Smooth muscle cell (in vitro differentiated cells): ENCODE measurements at regions not wholly inside any gene's neighbourhood (a gene's known extent, or its start where the extent isn't known, plus 50 kb on each side); places are given as distances from the start of the nearest gene placed in this dataset.

Source experiments
- DNase-seq: peaks from one replicate; lab custom pipeline; 2025; ENCODE audit not compliant: unreplicated experiment; lab: John Stamatoyannopoulos, UW
- H2AFZ ChIP-seq: fragments of 200-600 bp; sonication (generic); 2 replicates; pipeline ENCODE4 v1.6.0; 2016; ENCODE audit warnings: antibody characterized with exemption, low read depth, mild to moderate bottlenecking
- H3F3A ChIP-seq: fragments of 200-600 bp; sonication (generic); 2 replicates; pipeline ENCODE4 v1.6.0; 2017; ENCODE audit warnings: antibody characterized with exemption, low read depth
- H3K27ac ChIP-seq: fragments of 200-600 bp; sonication (generic); 2 replicates; pipeline ENCODE4 v1.5.1; 2016; ENCODE audit warnings: low read depth, mild to moderate bottlenecking
- H3K27me3 ChIP-seq: fragments of 200-600 bp; sonication (generic); 2 replicates; pipeline ENCODE4 v1.6.1; 2016; ENCODE audit warnings: low read depth, mild to moderate bottlenecking
- H3K36me3 ChIP-seq: fragments of 200-600 bp; sonication (generic); 2 replicates; pipeline ENCODE4 v1.5.1; 2016; ENCODE audit warnings: low read depth
- H3K4me1 ChIP-seq: fragments of 200-600 bp; sonication (generic); 2 replicates; pipeline ENCODE4 v1.5.1; 2016; ENCODE audit warnings: low read depth
- H3K4me2 ChIP-seq: fragments of 200-600 bp; sonication (generic); 2 replicates; pipeline ENCODE4 v1.6.0; 2016; ENCODE audit warnings: mild to moderate bottlenecking
- H3K4me3 ChIP-seq: fragments of 200-600 bp; sonication (generic); 2 replicates; pipeline ENCODE4 v1.5.1; 2016; ENCODE audit warnings: mild to moderate bottlenecking
- H3K79me2 ChIP-seq: fragments of 200-600 bp; sonication (generic); 2 replicates; pipeline ENCODE4 v1.6.0; 2016; ENCODE audit warnings: low read depth, mild to moderate bottlenecking
- H3K9ac ChIP-seq: fragments of 200-600 bp; sonication (generic); 2 replicates; pipeline ENCODE4 v1.6.0; 2016; ENCODE audit warnings: low read depth
- H3K9me3 ChIP-seq: fragments of 200-600 bp; sonication (generic); replicated peaks from 2 replicates; pipeline ENCODE4 v1.5.1; 2016; ENCODE audit warnings: low read depth
- H4K20me1 ChIP-seq: fragments of 200-600 bp; sonication (generic); 2 replicates; pipeline ENCODE4 v1.6.0; 2016; ENCODE audit warnings: low read depth
- WGBS: methylation state at CpG from one replicate; pipeline ENCODE4 v1.1.7; 2016; ENCODE audit warnings: low lambda C conversion rate; 5-methylcytosine and 5-hydroxymethylcytosine counted together
- TF ChIP-seq, protein P1 (sequence below): fragments of 200-600 bp; sonication (generic); IDR thresholded peaks from 2 replicates; pipeline ENCODE4 v1.5.1; 2017; ENCODE audit warnings: borderline replicate concordance, mild to moderate bottlenecking, antibody characterized with exemption; ENCODE audit not compliant: insufficient read depth, poor library complexity, severe bottlenecking

DNA sequence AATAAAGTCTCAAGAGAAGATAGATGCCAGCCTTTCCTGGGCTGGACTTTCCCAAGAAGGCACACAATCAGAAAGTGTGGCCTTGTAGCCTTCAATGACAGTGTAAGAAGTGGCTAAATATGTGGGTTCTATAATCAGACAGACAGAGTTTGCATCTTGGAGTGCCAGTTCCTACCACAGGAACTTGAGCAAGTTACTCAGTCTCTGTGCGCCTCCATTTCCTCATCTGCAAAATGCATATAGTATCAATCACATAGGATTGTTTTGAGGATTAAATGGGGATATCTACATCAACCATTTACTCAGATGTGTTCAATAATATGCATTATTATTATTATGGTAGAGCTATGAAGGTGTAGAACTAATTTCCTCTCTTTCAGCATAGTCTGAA, 176.8 kb upstream of the PTBP2 start:
- Histone ChIP-seq H3K4me2 (no peak overlapping the region), H3K9ac (no peak overlapping the region), H3F3A (no peaks in the 10 kb centered on the region), H3K79me2 (no peaks in the 10 kb centered on the region), H3K27me3 (no peaks in the 10 kb centered on the region), H3K4me3 (no peak overlapping the region), H3K9me3 (no peaks in the 10 kb centered on the region), H4K20me1 (no peaks in the 10 kb centered on the region), H2AFZ (no peak overlapping the region), H3K4me1 (no peaks in the 10 kb centered on the region), H3K36me3 (no peaks in the 10 kb centered on the region), H3K27ac (no peak overlapping the region)
- 91% methylated on average over 1 of the region's 1 CpG for WGBS
- DNase-seq: no peak
- TF ChIP-seq, protein P1, sequence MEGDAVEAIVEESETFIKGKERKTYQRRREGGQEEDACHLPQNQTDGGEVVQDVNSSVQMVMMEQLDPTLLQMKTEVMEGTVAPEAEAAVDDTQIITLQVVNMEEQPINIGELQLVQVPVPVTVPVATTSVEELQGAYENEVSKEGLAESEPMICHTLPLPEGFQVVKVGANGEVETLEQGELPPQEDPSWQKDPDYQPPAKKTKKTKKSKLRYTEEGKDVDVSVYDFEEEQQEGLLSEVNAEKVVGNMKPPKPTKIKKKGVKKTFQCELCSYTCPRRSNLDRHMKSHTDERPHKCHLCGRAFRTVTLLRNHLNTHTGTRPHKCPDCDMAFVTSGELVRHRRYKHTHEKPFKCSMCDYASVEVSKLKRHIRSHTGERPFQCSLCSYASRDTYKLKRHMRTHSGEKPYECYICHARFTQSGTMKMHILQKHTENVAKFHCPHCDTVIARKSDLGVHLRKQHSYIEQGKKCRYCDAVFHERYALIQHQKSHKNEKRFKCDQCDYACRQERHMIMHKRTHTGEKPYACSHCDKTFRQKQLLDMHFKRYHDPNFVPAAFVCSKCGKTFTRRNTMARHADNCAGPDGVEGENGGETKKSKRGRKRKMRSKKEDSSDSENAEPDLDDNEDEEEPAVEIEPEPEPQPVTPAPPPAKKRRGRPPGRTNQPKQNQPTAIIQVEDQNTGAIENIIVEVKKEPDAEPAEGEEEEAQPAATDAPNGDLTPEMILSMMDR: no peak

DNA sequence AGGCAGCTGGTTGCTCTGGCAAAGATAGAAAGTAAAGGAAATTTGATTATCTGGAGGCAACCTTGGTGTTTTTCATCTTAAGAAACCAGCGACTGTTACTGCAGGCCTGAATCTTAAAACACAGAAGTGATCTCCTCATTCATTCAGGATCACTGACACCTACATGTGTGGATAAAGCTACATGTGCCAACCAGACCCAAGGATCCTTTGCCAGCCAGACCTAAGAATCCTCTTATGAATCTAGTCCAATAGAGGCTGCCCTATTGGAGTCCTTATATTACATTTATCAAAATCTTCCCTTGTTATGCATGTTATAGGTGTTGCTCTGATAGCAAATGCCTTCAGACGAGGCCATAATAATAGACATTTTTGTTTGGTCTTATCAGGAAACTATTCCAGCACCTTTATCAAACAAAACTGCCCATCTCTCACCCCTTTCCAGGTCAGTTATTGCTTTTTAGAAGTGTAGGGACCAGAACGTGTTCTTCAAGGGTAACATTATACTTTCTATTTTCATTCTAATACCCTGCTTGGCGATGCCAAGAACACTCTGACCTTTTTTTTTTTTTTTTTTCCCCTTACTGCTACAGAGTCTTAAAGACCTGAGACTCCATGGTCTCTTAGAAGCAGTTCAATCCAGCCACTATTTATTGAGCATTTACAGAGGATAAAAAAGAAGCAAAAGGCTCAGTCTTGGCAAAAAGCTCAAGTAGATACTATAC, 175.5 kb upstream of the PTBP2 start:
- WGBS: 90% methylated on average over 4 of the region's 4 CpGs
- TF ChIP-seq, protein P1: no peak
- no peaks in the 10 kb centered on the region for H3K27me3 ChIP-seq

DNA sequence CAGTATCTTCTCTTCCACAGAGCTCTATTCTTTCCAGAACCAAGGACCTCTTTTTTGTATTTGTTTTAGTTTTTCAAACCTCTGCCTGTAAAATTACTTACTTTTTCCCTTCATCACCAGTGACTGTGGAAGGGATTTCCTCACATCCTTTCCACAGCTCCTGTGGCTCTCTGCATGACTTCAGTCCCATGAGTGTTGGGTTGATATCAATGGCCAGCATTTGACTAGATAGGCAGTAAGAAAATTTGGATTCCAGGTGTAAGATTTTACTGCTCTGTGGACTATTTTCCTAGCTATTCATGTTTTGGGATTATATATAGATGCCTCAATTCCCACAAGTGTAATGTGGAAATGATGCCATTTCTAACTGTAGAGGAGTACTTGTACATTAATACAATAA, 171.5 kb upstream of the PTBP2 start:
- Histone ChIP-seq H3K4me2 (no peak overlapping the region), H4K20me1 (no peaks in the 10 kb centered on the region)

More for the DNA sequence above, 175.5 kb upstream of the PTBP2 start:
- DNase-seq: no peak
- Histone ChIP-seq H3K9me3 (no peaks in the 10 kb centered on the region), H3K4me2 (no peak overlapping the region), H3K27ac (no peak overlapping the region), H3K79me2 (no peaks in the 10 kb centered on the region), H3K36me3 (no peaks in the 10 kb centered on the region), H3K4me1 (no peaks in the 10 kb centered on the region), H2AFZ (no peak overlapping the region), H3K9ac (no peak overlapping the region), H3K4me3 (no peak overlapping the region), H3F3A (no peaks in the 10 kb centered on the region), H4K20me1 (no peaks in the 10 kb centered on the region)

DNA sequence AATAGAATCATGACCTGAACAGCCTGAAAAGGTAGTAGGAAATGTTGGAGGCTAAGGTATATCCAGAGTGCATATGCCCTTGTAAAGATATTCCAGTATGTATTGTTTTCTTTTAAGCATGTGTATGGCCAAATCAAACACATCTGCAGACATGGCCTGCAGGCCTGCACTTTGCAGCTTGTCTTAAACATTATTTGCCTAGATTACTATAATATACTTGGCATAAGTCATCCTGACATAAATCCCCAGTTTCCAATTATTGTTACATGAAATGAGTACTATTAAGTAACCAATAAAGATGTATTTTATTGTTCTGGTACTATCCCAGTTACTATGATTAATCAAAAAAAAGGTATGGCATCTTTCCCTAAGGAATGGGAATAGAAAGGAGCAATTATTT, 169.1 kb upstream of the PTBP2 start:
- TF ChIP-seq, protein P1: no peak
- no peak for DNase-seq
- no peaks in the 10 kb centered on the region for H3K79me2 ChIP-seq
- H3K27me3 ChIP-seq: no peaks in the 10 kb centered on the region
- no peak overlapping the region for H3K27ac ChIP-seq
- H3K4me3 ChIP-seq: no peak overlapping the region
- no peaks in the 10 kb centered on the region for H3K36me3 ChIP-seq
- H2AFZ ChIP-seq: no peak overlapping the region
- no peak overlapping the region for H3K9ac ChIP-seq
- no peaks in the 10 kb centered on the region for H3K4me1 ChIP-seq
- H3K4me2 ChIP-seq: no peak overlapping the region
- H4K20me1 ChIP-seq: no peaks in the 10 kb centered on the region
- no peaks in the 10 kb centered on the region for H3F3A ChIP-seq
- no peaks in the 10 kb centered on the region for H3K9me3 ChIP-seq

More for the DNA sequence above, 171.5 kb upstream of the PTBP2 start:
- no peak overlapping the region for H3K27ac ChIP-seq
- no peaks in the 10 kb centered on the region for H3K79me2 ChIP-seq
- no peak overlapping the region for H2AFZ ChIP-seq
- H3F3A ChIP-seq: no peaks in the 10 kb centered on the region
- H3K4me3 ChIP-seq: no peak overlapping the region
- H3K36me3 ChIP-seq: no peaks in the 10 kb centered on the region
- H3K4me1 ChIP-seq: no peaks in the 10 kb centered on the region
- no peak for DNase-seq
- no peak overlapping the region for H3K9ac ChIP-seq
- no peaks in the 10 kb centered on the region for H3K27me3 ChIP-seq
- H3K9me3 ChIP-seq: no peaks in the 10 kb centered on the region
- TF ChIP-seq, protein P1: no peak
